Fibroblast of the aortic adventitia (primary cell): ENCODE measurements at regions not wholly inside any gene's neighbourhood (a gene's known extent, or its start where the extent isn't known, plus 50 kb on each side); places are given as distances from the start of the nearest gene placed in this dataset.
"Not testable (repeated sequence)": the region's sequence is repeated elsewhere in the genome, so short reads cannot be mapped to it uniquely, and the experiment has no call there.

Source experiments
- DNase-seq: peaks from one replicate; pipeline ENCODE4 v3.0.0-alpha.2; 2010; ENCODE audit warnings: low read depth
- H3K4me3 ChIP-seq: 2 replicates; pipeline ENCODE4 v1.5.1; 2011; ENCODE audit warnings: low read depth, mild to moderate bottlenecking, control low read depth, low read length, moderate library complexity
- CTCF ChIP-seq: IDR thresholded peaks from 2 replicates; pipeline ENCODE4 v1.5.1; 2011; ENCODE audit warnings: mild to moderate bottlenecking, low read length, control low read depth, inconsistent platforms; ENCODE audit not compliant: insufficient read depth

- no peak for TF ChIP-seq CTCF
- no peak overlapping the region for H3K4me3 ChIP-seq
- DNase-seq, result no peak
Observed at GRCh38 chr7:67659091-67659490, 662.5 kb downstream of the TYW1 start.

- TF ChIP-seq CTCF, result no peak
- no peak for DNase-seq
Observed at GRCh38 chr7:67662804-67663203, 666.2 kb downstream of the TYW1 start.

GRCh38 chr7:67663644-67664043 lies 667.0 kb downstream of the TYW1 start:
- no peak for DNase-seq
- no peak overlapping the region for H3K4me3 ChIP-seq
- no peak for TF ChIP-seq CTCF

More at GRCh38 chr7:67662804-67663203, 666.2 kb downstream of the TYW1 start:
- no peak overlapping the region for H3K4me3 ChIP-seq

- H3K4me3 ChIP-seq, DNase-seq: not testable (repeated sequence)
Observed at GRCh38 chr7:67666359-67666758, 669.7 kb downstream of the TYW1 start.

GRCh38 chr7:67671006-67671548 lies 674.4 kb downstream of the TYW1 start:
- no peak for TF ChIP-seq CTCF

GRCh38 chr7:67673861-67674260 lies 677.2 kb downstream of the TYW1 start:
- no peak for TF ChIP-seq CTCF
- H3K4me3 ChIP-seq, result no peak overlapping the region
- no peak for DNase-seq

More at GRCh38 chr7:67671006-67671548, 674.4 kb downstream of the TYW1 start:
- DNase-seq, result no peak
- H3K4me3 ChIP-seq, result no peak overlapping the region

GRCh38 chr7:67674862-67675261 lies 678.2 kb downstream of the TYW1 start:
- not testable (repeated sequence) for DNase-seq, H3K4me3 ChIP-seq

GRCh38 chr7:67675971-67676370 lies 679.3 kb downstream of the TYW1 start:
- no peak for TF ChIP-seq CTCF
- DNase-seq, result no peak
- H3K4me3 ChIP-seq, result no peak overlapping the region
